H1 (cell line): ENCODE measurements at regions not wholly inside any gene's neighbourhood (a gene's known extent, or its start where the extent isn't known, plus 50 kb on each side); places are given as distances from the start of the nearest gene placed in this dataset.

Experiments
- CTCF ChIA-PET: fragments of 300-600 bp; sonication (Branson Sonifier 250); formaldehyde crosslinking; loops from one replicate; lab custom pipeline; 2021; ENCODE audit not compliant: partially characterized antibody; lab: Charles Lee
- POLR2A ChIA-PET: fragments of 300-600 bp; sonication (Branson Sonifier 250); formaldehyde crosslinking; loops from one replicate; lab custom pipeline; 2021; ENCODE audit warnings: inconsistent platforms; ENCODE audit not compliant: partially characterized antibody; lab: Charles Lee
- DNase-seq, 2 experiments: peaks; one replicate each; pipeline versions ENCODE4 v3.0.0 to v3.0.0-alpha.2; 2010 to 2022; ENCODE audit warnings: low spot score in 2 of 2, low read depth in 1 of 2, mixed read lengths in 1 of 2
- FAIRE-seq: peaks from 2 replicates; lab custom pipeline; 2011; peaks lifted over from hg19 to GRCh38; lab: Jason Lieb, UNC
- H2AFZ ChIP-seq: 2 replicates; pipeline ENCODE4 v1.8.1; 2012; ENCODE audit warnings: low read length, inconsistent platforms
- H2AK5ac ChIP-seq: 2 replicates; pipeline ENCODE4 v1.6.1; 2013; ENCODE audit warnings: low read depth, low read length
- H2BK120ac ChIP-seq: replicated peaks from 2 replicates; pipeline ENCODE3; 2013; ENCODE audit warnings: low read depth, low read length, inconsistent platforms
- H2BK12ac ChIP-seq: 2 replicates; pipeline ENCODE4 v1.6.1; 2013; ENCODE audit warnings: low read depth, low read length
- H2BK15ac ChIP-seq: 2 replicates; pipeline ENCODE4 v1.6.1; 2013; ENCODE audit warnings: low read length
- H2BK20ac ChIP-seq: 2 replicates; pipeline ENCODE4 v1.6.1; 2013; ENCODE audit warnings: low read length
- H2BK5ac ChIP-seq: 2 replicates; pipeline ENCODE4 v1.6.1; 2013; ENCODE audit warnings: low read depth, low read length
- H3K14ac ChIP-seq: 2 replicates; pipeline ENCODE4 v1.6.1; 2013; ENCODE audit warnings: inconsistent platforms; ENCODE audit not compliant: insufficient read length
- H3K18ac ChIP-seq: 2 replicates; pipeline ENCODE4 v1.6.1; 2013; ENCODE audit warnings: low read length; ENCODE audit errors: extremely low read depth
- H3K23ac ChIP-seq: 2 replicates; pipeline ENCODE4 v1.6.1; 2013; ENCODE audit warnings: inconsistent platforms; ENCODE audit not compliant: insufficient read length
- H3K23me2 ChIP-seq: 2 replicates; pipeline ENCODE4 v1.6.1; 2013; ENCODE audit warnings: low read depth, low read length
- H3K27ac ChIP-seq: 2 replicates; pipeline ENCODE4 v1.6.1; 2011; ENCODE audit warnings: low read depth, low read length, inconsistent platforms
- H3K27me3 ChIP-seq, 4 experiments: replicated peaks in 1 of 4; 1 replicate in 1 of 4; 2 replicates in 3 of 4; pipeline versions ENCODE4 v1.6.1 to v1.8.1; 2011 to 2013; ENCODE audit warnings: low read length in 3 of 4, mild to moderate bottlenecking in 3 of 4, inconsistent platforms in 2 of 4, mixed read lengths in 2 of 4, moderate library complexity in 1 of 4; ENCODE audit not compliant: control insufficient read depth in 3 of 4, insufficient read depth in 3 of 4; ENCODE audit errors: extremely low read depth in 1 of 4
- H3K36me3 ChIP-seq, 4 experiments: 2 replicates each; pipeline versions ENCODE4 v1.6.1 to v1.8.1; 2011 to 2013; ENCODE audit warnings: mild to moderate bottlenecking in 4 of 4, low read length in 3 of 4, moderate library complexity in 2 of 4, control low read depth in 1 of 4, inconsistent platforms in 1 of 4; ENCODE audit not compliant: insufficient read depth in 4 of 4, control insufficient read depth in 2 of 4
- H3K4ac ChIP-seq: replicated peaks from 2 replicates; pipeline ENCODE3; 2013; ENCODE audit warnings: low read length, low read depth, mixed read lengths, inconsistent platforms; ENCODE audit not compliant: insufficient read length
- H3K4me1 ChIP-seq, 4 experiments: replicated peaks in 1 of 4; 1 replicate in 1 of 4; 2 replicates in 3 of 4; pipeline versions ENCODE4 v1.6.1 to v1.8.1; 2011 to 2013; ENCODE audit warnings: low read length in 3 of 4, inconsistent platforms in 2 of 4, mixed read lengths in 1 of 4; ENCODE audit not compliant: insufficient read depth in 4 of 4, control insufficient read depth in 3 of 4
- H3K4me2 ChIP-seq, 2 experiments: 2 replicates each; pipeline versions ENCODE4 v1.6.1 to v1.8.1; 2011 to 2013; ENCODE audit warnings: low read depth in 2 of 2, low read length in 2 of 2, control low read depth in 1 of 2, inconsistent platforms in 1 of 2, mild to moderate bottlenecking in 1 of 2; ENCODE audit not compliant: insufficient read depth in 1 of 2
- H3K4me3 ChIP-seq, 4 experiments: fragments of 200-600, 300-600 bp in 1 of 4; sonication (generic), shearing (Covaris generic), sonication (Bioruptor Twin) in 1 of 4; 2 replicates each; pipeline versions ENCODE4 v1.5.1 to v1.8.1; 2011 to 2016; ENCODE audit warnings: low read length in 4 of 4, low read depth in 3 of 4, control low read depth in 2 of 4, inconsistent platforms in 2 of 4, mild to moderate bottlenecking in 2 of 4, mixed read lengths in 1 of 4, moderate library complexity in 1 of 4; ENCODE audit not compliant: insufficient read depth in 2 of 4; ENCODE audit errors: extremely low read depth in 1 of 4
- H3K56ac ChIP-seq: replicated peaks from 2 replicates; pipeline ENCODE3; 2013; ENCODE audit warnings: low read depth, mild to moderate bottlenecking, mixed read lengths, low read length, inconsistent platforms; ENCODE audit not compliant: insufficient read length
- H3K79me1 ChIP-seq: 2 replicates; pipeline ENCODE4 v1.6.1; 2013; ENCODE audit warnings: low read depth, low read length, control low read depth
- H3K79me2 ChIP-seq, 2 experiments: 2 replicates each; pipeline versions ENCODE4 v1.6.1 to v1.8.1; 2012 to 2013; ENCODE audit warnings: low read length in 2 of 2, mild to moderate bottlenecking in 2 of 2, inconsistent platforms in 1 of 2; ENCODE audit not compliant: insufficient read depth in 2 of 2, control insufficient read depth in 1 of 2
- H3K9ac ChIP-seq, 4 experiments: replicated peaks in 1 of 4; 1 replicate in 1 of 4; 2 replicates in 3 of 4; pipeline versions ENCODE4 v1.6.1 to v1.8.1; 2011 to 2013; ENCODE audit warnings: low read depth in 3 of 4, low read length in 3 of 4, control low read depth in 2 of 4, mild to moderate bottlenecking in 2 of 4, moderate library complexity in 2 of 4, inconsistent platforms in 1 of 4; ENCODE audit errors: extremely low read depth in 1 of 4
- H3K9me3 ChIP-seq, 2 experiments: 2 replicates each; pipeline versions ENCODE4 v1.6.1 to v1.8.1; 2012 to 2013; ENCODE audit warnings: mild to moderate bottlenecking in 2 of 2, moderate library complexity in 2 of 2, control low read depth in 1 of 2, inconsistent platforms in 1 of 2, low read depth in 1 of 2, low read length in 1 of 2, mixed read lengths in 1 of 2; ENCODE audit not compliant: insufficient read depth in 2 of 2
- H4K20me1 ChIP-seq, 2 experiments: replicated peaks in 1 of 2; 2 replicates each; pipeline versions ENCODE3 to v1.8.1; 2011 to 2013; ENCODE audit warnings: inconsistent platforms in 2 of 2, low read length in 2 of 2, mild to moderate bottlenecking in 1 of 2; ENCODE audit not compliant: insufficient read depth in 2 of 2, control insufficient read depth in 1 of 2
- H4K5ac ChIP-seq: 2 replicates; pipeline ENCODE4 v1.6.1; 2013; ENCODE audit warnings: low read length, low read depth, mixed read lengths, inconsistent platforms; ENCODE audit not compliant: insufficient read length
- H4K8ac ChIP-seq: 2 replicates; pipeline ENCODE4 v1.8.0; 2013; ENCODE audit warnings: mild to moderate bottlenecking, moderate library complexity, low read length, inconsistent platforms; ENCODE audit not compliant: insufficient read depth; ENCODE audit errors: extremely low read depth
- H4K91ac ChIP-seq: replicated peaks from 2 replicates; pipeline ENCODE3; 2013; ENCODE audit warnings: low read length, mixed read lengths, inconsistent platforms; ENCODE audit not compliant: insufficient read length
- HDAC6 ChIP-seq: IDR thresholded peaks from one replicate; pipeline ENCODE4 v1.7.1; 2012; ENCODE audit warnings: low read depth, mild to moderate bottlenecking, inconsistent platforms, low read length, moderate library complexity

- Histone ChIP-seq H2AFZ (no peak overlapping the region), H3K18ac (no peak overlapping the region), H3K4me2 (no peak overlapping the region), H3K27me3 (no peaks in the 10 kb centered on the region), H3K9ac (no peak overlapping the region), H3K4me1 (no peaks in the 10 kb centered on the region), H3K14ac (no peak overlapping the region), H3K23ac (no peak overlapping the region), H2BK12ac (no peak overlapping the region), H3K79me2 (no peaks in the 10 kb centered on the region), H3K9me3 (no peaks in the 10 kb centered on the region), H2BK20ac (no peak overlapping the region), H3K4ac (no peak overlapping the region), H3K23me2 (no peaks in the 10 kb centered on the region), H3K56ac (no peak overlapping the region), H3K79me1 (no peaks in the 10 kb centered on the region), H2BK120ac (no peak overlapping the region), H2BK15ac (no peak overlapping the region), H4K20me1 (no peaks in the 10 kb centered on the region), H2BK5ac (no peak overlapping the region), H3K4me3 (no peak overlapping the region), H2AK5ac (no peak overlapping the region), H3K36me3 (no peaks in the 10 kb centered on the region), H4K5ac (no peak overlapping the region), H4K8ac (no peak overlapping the region), H3K27ac (no peak overlapping the region), H4K91ac (no peak overlapping the region)
- FAIRE-seq (no peak), DNase-seq (no peak)
- TF ChIP-seq HDAC6: no peak
- ChIA-PET CTCF (interaction anchor here (1.3 kb wide), 1 partner anchor 318 kb away, joined by 3 read pairs; no protein-coding TSS in a partner anchor), POLR2A (no interaction called here)
Measured at GRCh38 chr2:5596868-5597267, 95.3 kb upstream of the SOX11 start.
